Esophagus muscularis mucosa (tissue), 3 donors: ENCODE measurements at regions not wholly inside any gene's neighbourhood (a gene's known extent, or its start where the extent isn't known, plus 50 kb on each side); places are given as distances from the start of the nearest gene placed in this dataset.

Experiments
- EP300 ChIP-seq: sonication (generic); formaldehyde crosslinking; IDR thresholded peaks from one replicate; pipeline ENCODE4 v1.6.1; 2017; ENCODE audit warnings: antibody characterized with exemption
- TF ChIP-seq, protein P1 (sequence below), 3 experiments: fragments of 200-600 bp in 2 of 3; fragments of 450-650 bp in 1 of 3; sonication (generic) in 2 of 3; IDR thresholded peaks; one replicate each; pipeline ENCODE4 v1.5.1; 2017 to 2019; ENCODE audit warnings: antibody characterized with exemption in 3 of 3, mild to moderate bottlenecking in 2 of 3, moderate library complexity in 1 of 3

DNA sequence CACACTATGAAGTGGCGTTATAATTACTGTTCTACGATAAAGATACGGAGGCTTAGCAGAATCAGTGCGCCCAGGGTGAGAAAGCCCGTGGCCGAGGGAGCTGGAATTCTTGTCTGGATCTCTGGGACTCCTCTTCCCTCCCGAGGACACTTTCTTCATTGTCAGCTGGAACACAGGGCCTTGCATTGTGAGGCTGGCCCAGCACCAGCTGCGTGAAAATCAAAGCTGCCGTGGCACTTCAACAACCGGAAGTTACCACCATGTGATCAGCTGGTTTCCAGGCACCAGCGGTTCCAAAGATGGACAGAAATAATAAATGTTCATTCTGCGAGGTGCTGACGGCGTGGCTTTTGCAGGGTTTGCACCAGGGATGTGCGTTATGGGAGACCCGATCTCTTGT lies 234.0 kb upstream of the PITRM1 start:
- no peak for TF ChIP-seq EP300
- TF ChIP-seq, protein P1, sequence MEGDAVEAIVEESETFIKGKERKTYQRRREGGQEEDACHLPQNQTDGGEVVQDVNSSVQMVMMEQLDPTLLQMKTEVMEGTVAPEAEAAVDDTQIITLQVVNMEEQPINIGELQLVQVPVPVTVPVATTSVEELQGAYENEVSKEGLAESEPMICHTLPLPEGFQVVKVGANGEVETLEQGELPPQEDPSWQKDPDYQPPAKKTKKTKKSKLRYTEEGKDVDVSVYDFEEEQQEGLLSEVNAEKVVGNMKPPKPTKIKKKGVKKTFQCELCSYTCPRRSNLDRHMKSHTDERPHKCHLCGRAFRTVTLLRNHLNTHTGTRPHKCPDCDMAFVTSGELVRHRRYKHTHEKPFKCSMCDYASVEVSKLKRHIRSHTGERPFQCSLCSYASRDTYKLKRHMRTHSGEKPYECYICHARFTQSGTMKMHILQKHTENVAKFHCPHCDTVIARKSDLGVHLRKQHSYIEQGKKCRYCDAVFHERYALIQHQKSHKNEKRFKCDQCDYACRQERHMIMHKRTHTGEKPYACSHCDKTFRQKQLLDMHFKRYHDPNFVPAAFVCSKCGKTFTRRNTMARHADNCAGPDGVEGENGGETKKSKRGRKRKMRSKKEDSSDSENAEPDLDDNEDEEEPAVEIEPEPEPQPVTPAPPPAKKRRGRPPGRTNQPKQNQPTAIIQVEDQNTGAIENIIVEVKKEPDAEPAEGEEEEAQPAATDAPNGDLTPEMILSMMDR (IDR thresholded peaks at IDR 0.05) = no peak
